Adrenal gland (tissue), 9 donors: ENCODE measurements at regions not wholly inside any gene's neighbourhood (a gene's known extent, or its start where the extent isn't known, plus 50 kb on each side); places are given as distances from the start of the nearest gene placed in this dataset.
"Not testable (repeated sequence)": the region's sequence is repeated elsewhere in the genome, so short reads cannot be mapped to it uniquely, and the experiment has no call there.

ENCODE experiments used
- DNase-seq, 7 donors: peaks; one replicate each; pipeline ENCODE4 v3.0.0-alpha.2; 2019 to 2020
- H3K27ac ChIP-seq, 5 donors: fragments of 200-600 bp; sonication (generic) in 4 of 5; 1 replicate in 3 of 5; 2 replicates in 2 of 5; pipeline versions ENCODE4 v1.5.1 to v1.8.0; 2016 to 2020; ENCODE audit warnings: mild to moderate bottlenecking in 1 of 5
- H3K27me3 ChIP-seq: fragments of 200-600 bp; 2 replicates; pipeline ENCODE4 v1.8.0; 2021
- H3K36me3 ChIP-seq, 2 donors: fragments of 200-600 bp; replicated peaks in 1 of 2; 1 replicate in 1 of 2; 2 replicates in 1 of 2; pipeline versions ENCODE4 v1.5.1 to v1.8.0; 2018 to 2022
- H3K4me1 ChIP-seq, 2 donors: fragments of 200-600 bp; replicated peaks in 1 of 2; 1 replicate in 1 of 2; 2 replicates in 1 of 2; pipeline versions ENCODE4 v1.5.1 to v1.8.0; 2018 to 2021
- H3K4me3 ChIP-seq, 4 donors: fragments of 200-600 bp; sonication (generic) in 3 of 4; one replicate each; pipeline ENCODE4 v1.5.1; 2016 to 2018
- H3K9me3 ChIP-seq, 3 donors: fragments of 200-600 bp; sonication (generic) in 1 of 3; replicated peaks in 1 of 3; 1 replicate in 2 of 3; 2 replicates in 1 of 3; pipeline versions ENCODE4 v1.5.1 to v1.8.0; 2016 to 2021
- CTCF ChIP-seq, 6 experiments: fragments of 450-650 bp in 4 of 6; fragments of 200-600 bp in 2 of 6; sonication (generic) in 1 of 6; IDR thresholded peaks; 1 replicate in 5 of 6; 2 replicates in 1 of 6; pipeline versions ENCODE4 v1.5.1 to v1.8.0; 2016 to 2021; ENCODE audit warnings: antibody characterized with exemption in 6 of 6, mild to moderate bottlenecking in 2 of 6, moderate library complexity in 1 of 6
- POLR2A ChIP-seq, 2 donors: fragments of 450-650 bp; IDR thresholded peaks; one replicate each; pipeline ENCODE4 v1.6.1; 2017; ENCODE audit warnings: antibody characterized with exemption in 2 of 2, mild to moderate bottlenecking in 2 of 2, moderate library complexity in 1 of 2
- WGBS, 4 donors: extraction: QIAGEN DNeasy Blood & Tissue Kit in 2 of 4; methylation state at CpG; one replicate each; pipeline versions ENCODE4 v1.1.5 to v1.1.7; 2013 to 2017; 5-methylcytosine and 5-hydroxymethylcytosine counted together
- intact Hi-C, 2 donors: fragments of 100-400 bp; cut with DNase I; formaldehyde crosslinking; loops; one replicate each; pipeline versions ENCODE4 v1.14.1 to v1.15.0; 2022 to 2023
- donor health status: healthy with polysubstance abuse.
- donor health status: Bipolar disorder and iron deficiency.
- donor health status: DM: yes; HTN: yes; CAD: no.
- donor health status: DM: no; HTN: no; CAD: no.
- donor health status: DM: no; HTN: no; CAD: no.

- H3K27ac ChIP-seq = no peak overlapping the region
- WGBS, 4 donors = 57 to 85% (median 75%) methylated on average over 3 of the region's 3 CpGs
Observed at GRCh38 chr10:8674230-8674629, 619.7 kb downstream of the GATA3 start.

GRCh38 chr10:8677642-8678041 is 623.2 kb downstream of the GATA3 start:
- intact Hi-C loops = no loop called here
- WGBS, 4 donors = 42 to 65% (median 50%) methylated on average over 6 of the region's 6 CpGs
- H3K4me3 ChIP-seq = no peak overlapping the region
- H3K36me3 ChIP-seq = no peaks in the 10 kb centered on the region
- DNase-seq = no peak
- H3K9me3 ChIP-seq = no peaks in the 10 kb centered on the region
- H3K4me1 ChIP-seq = no peaks in the 10 kb centered on the region
- no peaks in the 10 kb centered on the region for H3K27me3 ChIP-seq
- no peak for TF ChIP-seq POLR2A (IDR thresholded peaks at IDR 0.05)
- no peak for TF ChIP-seq CTCF (IDR thresholded peaks at IDR 0.05)
- H3K27ac ChIP-seq = no peak overlapping the region

More at GRCh38 chr10:8674230-8674629, 619.7 kb downstream of the GATA3 start:
- TF ChIP-seq POLR2A (IDR thresholded peaks at IDR 0.05) = no peak
- no peak for TF ChIP-seq CTCF (IDR thresholded peaks at IDR 0.05)
- no peaks in the 10 kb centered on the region for H3K4me1 ChIP-seq
- H3K27me3 ChIP-seq = no peaks in the 10 kb centered on the region
- intact Hi-C loops = no loop called here
- H3K4me3 ChIP-seq = no peak overlapping the region
- no peaks in the 10 kb centered on the region for H3K9me3 ChIP-seq
- no peak for DNase-seq
- H3K36me3 ChIP-seq = no peaks in the 10 kb centered on the region

GRCh38 chr10:8684916-8685315 is 630.4 kb downstream of the GATA3 start:
- not testable (repeated sequence) for H3K27me3 ChIP-seq, H3K9me3 ChIP-seq, H3K4me3 ChIP-seq, H3K36me3 ChIP-seq, H3K4me1 ChIP-seq, DNase-seq, H3K27ac ChIP-seq
- intact Hi-C loops = loop anchor here in 1 of 2 donors (10.0 kb wide), 1 partner anchor 450 kb away; no protein-coding TSS in a partner anchor
- 83 to 90% (median 86%) methylated on average over 3 of the region's 3 CpGs for WGBS, 4 donors

- Histone ChIP-seq H3K9me3 (no peaks in the 10 kb centered on the region), H3K36me3 (no peaks in the 10 kb centered on the region), H3K4me1 (no peaks in the 10 kb centered on the region), H3K27ac (no peak overlapping the region), H3K4me3 (no peak overlapping the region), H3K27me3 (no peaks in the 10 kb centered on the region)
- intact Hi-C loops = loop anchor here in 1 of 2 donors (10.0 kb wide), 1 partner anchor 454 kb away; no protein-coding TSS in a partner anchor
- WGBS, 4 donors = 61 to 73% (median 66%) methylated on average over 4 of the region's 4 CpGs
- TF ChIP-seq CTCF (IDR thresholded peaks at IDR 0.05) (no peak), POLR2A (IDR thresholded peaks at IDR 0.05) (no peak)
- DNase-seq = no peak
Observed at GRCh38 chr10:8688881-8689280, 634.4 kb downstream of the GATA3 start.

- no peaks in the 10 kb centered on the region for H3K9me3 ChIP-seq
- H3K4me3 ChIP-seq = no peak overlapping the region
- TF ChIP-seq POLR2A (IDR thresholded peaks at IDR 0.05) = no peak
- no peak for TF ChIP-seq CTCF (IDR thresholded peaks at IDR 0.05)
- intact Hi-C loops = no loop called here
- DNase-seq = no peak
- no peaks in the 10 kb centered on the region for H3K27me3 ChIP-seq
- H3K4me1 ChIP-seq = no peaks in the 10 kb centered on the region
- H3K36me3 ChIP-seq = no peaks in the 10 kb centered on the region
- no peak overlapping the region for H3K27ac ChIP-seq
- WGBS, 4 donors = 66 to 70% (median 70%) methylated on average over 5 of the region's 5 CpGs
Observed at GRCh38 chr10:8691498-8692017, 637.1 kb downstream of the GATA3 start.

GRCh38 chr10:8693635-8694034 is 639.1 kb downstream of the GATA3 start:
- intact Hi-C loops, H3K4me1 ChIP-seq, H3K9me3 ChIP-seq, H3K27ac ChIP-seq, H3K27me3 ChIP-seq, H3K4me3 ChIP-seq, H3K36me3 ChIP-seq, DNase-seq: not testable (repeated sequence)
- WGBS, 4 donors = 46 to 82% (median 69%) methylated on average over 2 of the region's 2 CpGs
